Mesothelial cell of epicardium (in vitro differentiated cells): ENCODE measurements at regions not wholly inside any gene's neighbourhood (a gene's known extent, or its start where the extent isn't known, plus 50 kb on each side); places are given as distances from the start of the nearest gene placed in this dataset.

Experiments used
- DNase-seq, 2 experiments: peaks; one replicate each; pipeline ENCODE4 v3.0.0; 2021; ENCODE audit warnings: low spot score in 2 of 2; ENCODE audit not compliant: unreplicated experiment in 2 of 2
- H3K27ac Mint-ChIP-seq: 2 replicates; pipeline ENCODE4 v1.8.0; 2021; ENCODE audit warnings: mixed read lengths
- H3K27me3 Mint-ChIP-seq: 2 replicates; pipeline ENCODE4 v1.8.0; 2021; ENCODE audit warnings: low read depth, mixed read lengths
- H3K36me3 Mint-ChIP-seq: 2 replicates; pipeline ENCODE4 v1.8.0; 2021; ENCODE audit warnings: mixed read lengths
- H3K4me1 Mint-ChIP-seq: 2 replicates; pipeline ENCODE4 v1.8.0; 2021; ENCODE audit warnings: mixed read lengths
- H3K4me3 Mint-ChIP-seq: 2 replicates; pipeline ENCODE4 v1.8.0; 2021; ENCODE audit warnings: mild to moderate bottlenecking, moderate library complexity, mixed read lengths
- H3K9me3 Mint-ChIP-seq: 2 replicates; pipeline ENCODE4 v1.8.0; 2021; ENCODE audit warnings: mixed read lengths
- CTCF ChIP-seq: fragments of 200-600 bp; sonication (generic); IDR thresholded peaks from one replicate; pipeline ENCODE4 v1.5.0; 2021; ENCODE audit warnings: antibody characterized with exemption; ENCODE audit not compliant: unreplicated experiment

- TF ChIP-seq CTCF, result no peak
- H3K27me3 Mint-ChIP-seq, result peaks cover 4% of the 10 kb centered on the region
- no peak overlapping the region for H3K4me3 Mint-ChIP-seq
- no peak for DNase-seq
- H3K27ac Mint-ChIP-seq, result no peak overlapping the region
- H3K36me3 Mint-ChIP-seq, result no peaks in the 10 kb centered on the region
- H3K4me1 Mint-ChIP-seq, result peaks cover 35% of the 10 kb centered on the region
- H3K9me3 Mint-ChIP-seq, result no peaks in the 10 kb centered on the region
These were observed 372.0 kb upstream of the B3GAT1 start for GRCh38 chr11:134784046-134784445.

DNA sequence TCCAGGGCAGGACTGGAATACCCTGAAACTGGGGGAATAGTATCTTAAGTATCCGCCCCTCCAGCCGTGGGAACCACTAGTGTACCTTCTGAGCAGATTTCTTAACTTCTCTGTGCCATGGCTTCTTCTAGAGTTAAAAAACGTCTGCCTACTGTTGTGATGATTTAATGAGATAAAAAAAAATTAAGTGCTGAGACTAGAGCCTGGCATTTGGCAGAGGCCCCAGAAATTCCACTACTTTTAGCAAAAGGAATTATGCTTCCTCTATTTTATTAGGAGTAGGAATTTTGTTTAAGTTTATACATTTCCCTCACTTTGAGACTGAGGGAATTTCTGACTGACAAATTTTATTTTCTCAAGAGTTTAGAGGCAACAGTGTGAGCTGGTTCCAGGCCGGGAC, 371.2 kb upstream of the B3GAT1 start:
- DNase-seq, result no peak
- H3K27ac Mint-ChIP-seq, result no peak overlapping the region
- no peak overlapping the region for H3K4me3 Mint-ChIP-seq
- peaks cover 35% of the 10 kb centered on the region for H3K4me1 Mint-ChIP-seq
- peaks cover 4% of the 10 kb centered on the region for H3K27me3 Mint-ChIP-seq
- TF ChIP-seq CTCF, result no peak
- H3K36me3 Mint-ChIP-seq, result no peaks in the 10 kb centered on the region
- H3K9me3 Mint-ChIP-seq, result no peaks in the 10 kb centered on the region

DNA sequence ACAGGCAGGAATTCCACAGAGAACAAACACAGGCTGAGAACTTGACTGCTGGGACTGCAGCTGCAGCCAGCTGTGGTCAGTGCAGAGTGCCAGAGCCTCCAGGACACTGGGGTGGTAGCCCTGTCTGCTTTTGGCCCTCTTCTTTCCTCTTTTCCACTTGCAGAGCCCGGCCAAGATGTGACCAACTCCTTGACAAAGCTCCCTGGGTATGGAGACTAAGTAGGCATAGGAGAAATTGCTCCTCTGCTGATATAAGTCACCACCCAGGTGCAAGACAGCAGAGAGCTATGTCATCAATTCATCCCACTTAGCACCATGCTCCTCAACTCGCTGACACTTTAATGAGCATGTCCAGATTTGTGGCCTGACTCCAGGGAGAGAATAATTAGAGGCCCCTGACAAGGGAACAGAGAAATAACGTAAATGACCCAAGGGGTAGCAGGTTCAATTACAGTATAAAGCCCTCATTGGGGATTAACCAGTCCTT, 369.4 kb upstream of the B3GAT1 start:
- no peak for TF ChIP-seq CTCF
- DNase-seq, result no peak
- no peaks in the 10 kb centered on the region for H3K36me3 Mint-ChIP-seq
- H3K4me3 Mint-ChIP-seq, result no peak overlapping the region
- H3K4me1 Mint-ChIP-seq, result peaks cover 40% of the 10 kb centered on the region
- peaks cover under 1% of the 10 kb centered on the region for H3K27me3 Mint-ChIP-seq
- no peaks in the 10 kb centered on the region for H3K9me3 Mint-ChIP-seq
- no peak overlapping the region for H3K27ac Mint-ChIP-seq

- Mint-ChIP-seq H3K27me3 (no peaks in the 10 kb centered on the region), H3K4me3 (no peak overlapping the region), H3K27ac (no peak overlapping the region), H3K9me3 (no peaks in the 10 kb centered on the region), H3K36me3 (no peaks in the 10 kb centered on the region), H3K4me1 (peaks cover 42% of the 10 kb centered on the region)
- TF ChIP-seq CTCF, result no peak
- no peak for DNase-seq
These were observed 368.6 kb upstream of the B3GAT1 start for GRCh38 chr11:134780486-134781147.

DNA sequence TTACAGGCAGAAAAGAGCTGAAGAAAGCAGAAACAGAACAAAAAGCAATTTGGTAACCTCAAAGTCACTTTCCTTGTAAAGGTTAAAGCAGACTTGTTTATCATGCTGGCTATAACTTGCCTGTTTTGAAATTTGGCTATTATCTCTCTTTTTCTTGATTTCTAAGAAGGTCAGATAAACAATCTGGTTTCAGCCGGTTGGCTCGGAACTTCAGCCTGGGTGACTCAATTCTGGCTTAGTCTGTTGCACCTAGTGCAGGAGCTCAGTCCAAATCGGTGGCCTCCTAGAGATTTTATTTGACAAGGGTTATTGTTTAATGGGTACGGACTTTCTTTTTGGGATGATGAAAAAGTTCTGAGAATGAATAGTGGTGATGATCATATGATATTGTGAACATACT, 367.1 kb upstream of the B3GAT1 start:
- H3K4me3 Mint-ChIP-seq, result no peak overlapping the region
- no peaks in the 10 kb centered on the region for H3K9me3 Mint-ChIP-seq
- no peak for DNase-seq
- H3K27me3 Mint-ChIP-seq, result no peaks in the 10 kb centered on the region
- no peaks in the 10 kb centered on the region for H3K36me3 Mint-ChIP-seq
- H3K27ac Mint-ChIP-seq, result no peak overlapping the region
- TF ChIP-seq CTCF, result no peak
- H3K4me1 Mint-ChIP-seq, result peaks cover 42% of the 10 kb centered on the region
